Calu3 (cell line): ENCODE measurements at regions not wholly inside any gene's neighbourhood (a gene's known extent, or its start where the extent isn't known, plus 50 kb on each side); places are given as distances from the start of the nearest gene placed in this dataset.
"Not testable (repeated sequence)": the region's sequence is repeated elsewhere in the genome, so short reads cannot be mapped to it uniquely, and the experiment has no call there.

ENCODE experiments used
- BruUV-seq: library from RNA; stranded (reverse); fragments of 400-500 nt; replicated peaks from 2 replicates; lab custom pipeline; 2021; lab: Mats Ljungman, UMichigan
- CTCF ChIA-PET: fragments of 300-600 bp; sonication (Branson Sonifier 250); formaldehyde crosslinking; loops from one replicate; lab custom pipeline; 2022; ENCODE audit warnings: antibody characterized with exemption; lab: Charles Lee
- DNase-seq: peaks from one replicate; pipeline ENCODE4 v3.0.0; 2022
- H3K27ac Mint-ChIP-seq: one replicate; pipeline ENCODE4 v1.8.0; 2022; ENCODE audit warnings: mixed read lengths; ENCODE audit not compliant: unreplicated experiment
- H3K27me3 Mint-ChIP-seq: one replicate; pipeline ENCODE4 v1.8.0; 2022; ENCODE audit warnings: mixed read lengths; ENCODE audit not compliant: unreplicated experiment
- H3K36me3 Mint-ChIP-seq: one replicate; pipeline ENCODE4 v1.8.0; 2022; ENCODE audit warnings: mild to moderate bottlenecking, moderate library complexity, mixed read lengths; ENCODE audit not compliant: insufficient read depth, unreplicated experiment
- H3K4me1 Mint-ChIP-seq: one replicate; pipeline ENCODE4 v1.8.0; 2022; ENCODE audit warnings: mild to moderate bottlenecking, low read depth, mixed read lengths; ENCODE audit not compliant: unreplicated experiment
- H3K4me3 Mint-ChIP-seq: one replicate; pipeline ENCODE4 v1.8.0; 2022; ENCODE audit warnings: mild to moderate bottlenecking, low read depth, moderate library complexity, mixed read lengths; ENCODE audit not compliant: unreplicated experiment
- H3K9me3 Mint-ChIP-seq: one replicate; pipeline ENCODE4 v1.8.0; 2022; ENCODE audit warnings: low read depth, mixed read lengths; ENCODE audit not compliant: unreplicated experiment
- CTCF ChIP-seq: fragments of 200-600 bp; IDR thresholded peaks from one replicate; pipeline ENCODE4 v1.8.0; 2022; ENCODE audit warnings: antibody characterized with exemption; ENCODE audit not compliant: unreplicated experiment
- intact Hi-C: fragments of 100-400 bp; cut with micrococcal nuclease; formaldehyde crosslinking; loops from one replicate; pipeline ENCODE4 v1.10.0; 2022; ENCODE audit not compliant: unreplicated experiment

- no peak for DNase-seq
- Mint-ChIP-seq H3K27ac (no peak overlapping the region), H3K4me1 (no peaks in the 10 kb centered on the region), H3K36me3 (no peaks in the 10 kb centered on the region), H3K9me3 (peaks cover 3% of the 10 kb centered on the region), H3K27me3 (peaks cover 18% of the 10 kb centered on the region), H3K4me3 (no peak overlapping the region)
- intact Hi-C loops: no loop called here
- BruUV-seq: no TSS peak
- CTCF ChIA-PET: interaction anchor here (0.6 kb wide), 1 partner anchor 1044 kb away, joined by 6 read pairs; no protein-coding TSS in a partner anchor
- no peak for TF ChIP-seq CTCF
These were observed 1115.6 kb upstream of the GOT2 start for GRCh38 chr16:59849716-59850115.

GRCh38 chr16:59848296-59848695 lies 1114.2 kb upstream of the GOT2 start:
- TF ChIP-seq CTCF: no peak
- BruUV-seq: no TSS peak
- Mint-ChIP-seq H3K4me3 (no peak overlapping the region), H3K4me1 (no peaks in the 10 kb centered on the region), H3K36me3 (no peaks in the 10 kb centered on the region), H3K27me3 (peaks cover 4% of the 10 kb centered on the region), H3K27ac (no peak overlapping the region), H3K9me3 (peaks cover 9% of the 10 kb centered on the region)
- intact Hi-C loops: no loop called here
- CTCF ChIA-PET: no interaction called here
- DNase-seq: no peak

GRCh38 chr16:59840169-59840568 lies 1106.1 kb upstream of the GOT2 start:
- no peak for DNase-seq
- Mint-ChIP-seq H3K4me1 (no peaks in the 10 kb centered on the region), H3K27ac (no peak overlapping the region), H3K4me3 (no peak overlapping the region), H3K27me3 (no peaks in the 10 kb centered on the region), H3K9me3 (peaks cover 20% of the 10 kb centered on the region), H3K36me3 (no peaks in the 10 kb centered on the region)
- intact Hi-C loops: no loop called here
- no peak for TF ChIP-seq CTCF
- CTCF ChIA-PET: interaction anchor here (0.8 kb wide), 1 partner anchor 46 kb away, joined by 6 read pairs; no protein-coding TSS in a partner anchor
- no TSS peak for BruUV-seq

GRCh38 chr16:59826767-59827166 lies 1092.7 kb upstream of the GOT2 start:
- DNase-seq: no peak
- peaks cover 6% of the 10 kb centered on the region for H3K9me3 Mint-ChIP-seq
- H3K27me3 Mint-ChIP-seq: no peaks in the 10 kb centered on the region
- BruUV-seq: no TSS peak
- intact Hi-C loops: no loop called here
- H3K4me3 Mint-ChIP-seq: no peak overlapping the region
- H3K27ac Mint-ChIP-seq: no peak overlapping the region
- no peak for TF ChIP-seq CTCF
- no peaks in the 10 kb centered on the region for H3K36me3 Mint-ChIP-seq
- CTCF ChIA-PET: no interaction called here
- no peaks in the 10 kb centered on the region for H3K4me1 Mint-ChIP-seq

- H3K4me1 Mint-ChIP-seq, H3K36me3 Mint-ChIP-seq, BruUV-seq, H3K27ac Mint-ChIP-seq, intact Hi-C loops, CTCF ChIA-PET, H3K4me3 Mint-ChIP-seq, DNase-seq, H3K27me3 Mint-ChIP-seq: not testable (repeated sequence)
- peaks cover 21% of the 10 kb centered on the region for H3K9me3 Mint-ChIP-seq
These were observed 1075.4 kb upstream of the GOT2 start for GRCh38 chr16:59809488-59809887.
